ENCODE measurements at regions not wholly inside any gene's neighbourhood (a gene's known extent, or its start where the extent isn't known, plus 50 kb on each side); places are given as distances from the start of the nearest gene placed in this dataset.

DNA sequence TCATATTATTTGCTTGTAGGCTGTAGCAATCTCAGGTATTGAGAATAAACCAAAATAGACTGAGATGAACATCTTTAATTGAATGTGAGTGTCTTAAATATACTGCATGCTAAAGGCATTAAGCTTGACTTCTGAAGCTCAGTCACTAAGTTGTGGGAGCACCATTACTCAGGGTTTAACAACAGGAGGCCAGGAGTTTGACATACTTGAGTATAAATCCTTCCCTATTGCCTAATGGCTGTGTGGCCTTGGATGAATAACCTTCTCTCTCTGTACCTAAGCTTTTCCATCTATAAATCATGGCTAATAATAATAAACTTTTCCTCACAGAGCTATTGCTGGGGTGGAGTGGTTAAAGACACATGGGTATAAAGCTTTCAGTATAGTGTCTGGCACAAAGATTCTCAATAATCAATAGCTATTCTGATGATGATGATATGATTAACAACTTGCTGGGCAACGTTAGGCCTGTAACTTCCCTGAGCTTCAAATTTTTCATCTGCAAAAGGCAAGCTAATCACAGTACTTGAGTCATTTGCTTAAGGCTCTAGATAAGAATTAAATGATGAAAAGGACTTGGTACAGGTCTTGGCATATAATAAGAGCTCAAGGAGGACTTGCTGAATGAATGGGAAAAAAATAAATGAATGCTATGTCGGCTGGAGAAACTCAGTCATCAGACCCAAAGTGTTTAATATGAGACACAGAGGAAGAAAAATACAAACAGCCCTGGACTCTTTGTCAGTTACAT lies 174.0 kb upstream of the IL12B start:
- no peak for TF ChIP-seq REST (IDR thresholded peaks at IDR 0.05; ENCODE audit: insufficient read depth in 1 of 2, low read depth in 2 of 2, low read length in 2 of 2)
- no peak for TF ChIP-seq POLR2AphosphoS5 (IDR thresholded peaks at IDR 0.05; ENCODE audit: low read depth, low read length)
- TF ChIP-seq SIN3A (IDR thresholded peaks at IDR 0.05; ENCODE audit: borderline replicate concordance, insufficient read depth, low read length), result no peak
- TF ChIP-seq TAF1 (IDR thresholded peaks at IDR 0.05; ENCODE audit: borderline replicate concordance, insufficient read depth, low read length), result no peak
- TF ChIP-seq FOXP2 (optimal IDR thresholded peaks at IDR 0.05; ENCODE audit: borderline replicate concordance, extremely low read depth, extremely low read length, insufficient read depth), result no peak
